ENCODE measurements at regions not wholly inside any gene's neighbourhood (a gene's known extent, or its start where the extent isn't known, plus 50 kb on each side); places are given as distances from the start of the nearest gene placed in this dataset.
A peak's percentile ranks its signal among the peaks of the same experiment; 100 is the strongest.

GRCh38 chr14:25250516-25250915 is 200.6 kb upstream of the STXBP6 start:
- no peak for TF ChIP-seq CTCF (IDR thresholded peaks at IDR 0.05; ENCODE audit: low read length, missing control alignments)
- no peak overlapping the region for H3K4me3 ChIP-seq (replicated peaks; ENCODE audit: low read depth, low read length)
- DNase-seq (ENCODE audit: low read depth): no peak

GRCh38 chr14:25247609-25248008 is 197.7 kb upstream of the STXBP6 start:
- no peak for TF ChIP-seq CTCF (IDR thresholded peaks at IDR 0.05; ENCODE audit: low read length, missing control alignments)
- H3K4me3 ChIP-seq (replicated peaks; ENCODE audit: low read depth, low read length): no peak overlapping the region
- DNase-seq (ENCODE audit: low read depth): no peak

GRCh38 chr14:25246751-25247150 is 196.8 kb upstream of the STXBP6 start:
- DNase-seq (ENCODE audit: low read depth): no peak
- H3K4me3 ChIP-seq (replicated peaks; ENCODE audit: low read depth, low read length): no peak overlapping the region
- TF ChIP-seq CTCF (IDR thresholded peaks at IDR 0.05; ENCODE audit: low read length, missing control alignments): no peak

GRCh38 chr14:25239170-25239569 is 189.2 kb upstream of the STXBP6 start:
- TF ChIP-seq CTCF (IDR thresholded peaks at IDR 0.05; ENCODE audit: low read length, missing control alignments): no peak
- DNase-seq (ENCODE audit: low read depth): no peak
- no peak overlapping the region for H3K4me3 ChIP-seq (replicated peaks; ENCODE audit: low read depth, low read length)

- peak; percentile 3 for DNase-seq (ENCODE audit: low read depth)
- H3K4me3 ChIP-seq (replicated peaks; ENCODE audit: low read depth, low read length): no peak overlapping the region
- no peak for TF ChIP-seq CTCF (IDR thresholded peaks at IDR 0.05; ENCODE audit: low read length, missing control alignments)
Measured at GRCh38 chr14:25237845-25238244, 187.9 kb upstream of the STXBP6 start.

- no peak for DNase-seq (ENCODE audit: low read depth)
- no peak overlapping the region for H3K4me3 ChIP-seq (replicated peaks; ENCODE audit: low read depth, low read length)
- no peak for TF ChIP-seq CTCF (IDR thresholded peaks at IDR 0.05; ENCODE audit: low read length, missing control alignments)
Measured at GRCh38 chr14:25233613-25234012, 183.7 kb upstream of the STXBP6 start.

- DNase-seq (ENCODE audit: low read depth): peak; percentile 8
- no peak for TF ChIP-seq CTCF (IDR thresholded peaks at IDR 0.05; ENCODE audit: low read length, missing control alignments)
- no peak overlapping the region for H3K4me3 ChIP-seq (replicated peaks; ENCODE audit: low read depth, low read length)
Measured at GRCh38 chr14:25231004-25231403, 181.1 kb upstream of the STXBP6 start.

Measured in fibroblast of pulmonary artery (primary cell).